ENCODE measurements at regions not wholly inside any gene's neighbourhood (a gene's known extent, or its start where the extent isn't known, plus 50 kb on each side); places are given as distances from the start of the nearest gene placed in this dataset.

DNA sequence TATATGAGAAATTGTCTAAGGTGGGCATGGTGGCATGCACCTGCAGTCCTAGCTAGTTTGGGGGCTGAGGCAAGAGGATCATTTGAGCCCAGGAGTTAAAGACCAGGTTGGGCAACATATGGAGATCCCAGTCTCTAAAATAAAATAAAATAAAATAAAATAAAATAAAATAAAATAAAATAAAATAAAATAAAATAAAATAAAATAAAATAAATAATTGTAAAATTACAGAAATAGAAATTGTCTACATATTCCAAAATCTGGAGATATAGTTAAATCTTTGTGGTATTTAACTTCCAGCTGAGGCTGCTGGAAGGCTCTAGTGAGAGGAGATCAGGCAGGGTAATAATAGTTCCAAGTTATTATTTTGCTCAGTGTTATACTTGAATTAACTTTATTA lies 1432.1 kb upstream of the CDH2 start:
- no peak overlapping the region for H3K4me3 Mint-ChIP-seq
- H3K27ac Mint-ChIP-seq = no peak overlapping the region
- H3K4me1 Mint-ChIP-seq = no peaks in the 10 kb centered on the region
- H3K36me3 Mint-ChIP-seq (ENCODE audit: low read depth) = no peaks in the 10 kb centered on the region
- TF ChIP-seq, protein P1, sequence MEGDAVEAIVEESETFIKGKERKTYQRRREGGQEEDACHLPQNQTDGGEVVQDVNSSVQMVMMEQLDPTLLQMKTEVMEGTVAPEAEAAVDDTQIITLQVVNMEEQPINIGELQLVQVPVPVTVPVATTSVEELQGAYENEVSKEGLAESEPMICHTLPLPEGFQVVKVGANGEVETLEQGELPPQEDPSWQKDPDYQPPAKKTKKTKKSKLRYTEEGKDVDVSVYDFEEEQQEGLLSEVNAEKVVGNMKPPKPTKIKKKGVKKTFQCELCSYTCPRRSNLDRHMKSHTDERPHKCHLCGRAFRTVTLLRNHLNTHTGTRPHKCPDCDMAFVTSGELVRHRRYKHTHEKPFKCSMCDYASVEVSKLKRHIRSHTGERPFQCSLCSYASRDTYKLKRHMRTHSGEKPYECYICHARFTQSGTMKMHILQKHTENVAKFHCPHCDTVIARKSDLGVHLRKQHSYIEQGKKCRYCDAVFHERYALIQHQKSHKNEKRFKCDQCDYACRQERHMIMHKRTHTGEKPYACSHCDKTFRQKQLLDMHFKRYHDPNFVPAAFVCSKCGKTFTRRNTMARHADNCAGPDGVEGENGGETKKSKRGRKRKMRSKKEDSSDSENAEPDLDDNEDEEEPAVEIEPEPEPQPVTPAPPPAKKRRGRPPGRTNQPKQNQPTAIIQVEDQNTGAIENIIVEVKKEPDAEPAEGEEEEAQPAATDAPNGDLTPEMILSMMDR (IDR thresholded peaks at IDR 0.05) = no peak
- intact Hi-C loops (cut with micrococcal nuclease) = no loop called here
- no peaks in the 10 kb centered on the region for H3K27me3 Mint-ChIP-seq
- DNase-seq (no peak), ATAC-seq (ENCODE audit: low read depth) (no peak)
- ChIA-PET POLR2A (no interaction called here), CTCF (no interaction called here)
- H3K9me3 Mint-ChIP-seq = peaks cover 16% of the 10 kb centered on the region

DNA sequence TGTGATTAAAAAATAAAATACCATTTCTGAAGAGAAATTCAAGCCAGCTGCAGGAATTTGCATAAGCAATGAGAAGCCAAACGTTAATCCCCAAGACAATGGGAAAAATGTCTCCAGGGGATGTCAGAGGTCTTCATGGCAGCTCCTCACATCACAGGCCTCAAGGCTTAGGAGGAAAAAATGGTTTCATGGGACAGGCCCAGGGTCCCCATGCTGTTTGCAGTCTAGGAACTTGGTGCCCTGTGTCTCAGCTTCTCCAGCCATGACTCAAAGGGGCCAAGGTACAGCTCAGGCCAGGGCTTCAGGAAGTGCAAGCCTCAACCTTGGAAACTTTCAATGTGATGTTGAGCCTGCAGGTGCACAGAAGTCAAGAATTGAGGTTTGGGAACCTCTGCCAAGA lies 1428.4 kb upstream of the CDH2 start:
- H3K27ac Mint-ChIP-seq = no peak overlapping the region
- peaks cover 16% of the 10 kb centered on the region for H3K9me3 Mint-ChIP-seq
- no peak overlapping the region for H3K4me3 Mint-ChIP-seq

DNA sequence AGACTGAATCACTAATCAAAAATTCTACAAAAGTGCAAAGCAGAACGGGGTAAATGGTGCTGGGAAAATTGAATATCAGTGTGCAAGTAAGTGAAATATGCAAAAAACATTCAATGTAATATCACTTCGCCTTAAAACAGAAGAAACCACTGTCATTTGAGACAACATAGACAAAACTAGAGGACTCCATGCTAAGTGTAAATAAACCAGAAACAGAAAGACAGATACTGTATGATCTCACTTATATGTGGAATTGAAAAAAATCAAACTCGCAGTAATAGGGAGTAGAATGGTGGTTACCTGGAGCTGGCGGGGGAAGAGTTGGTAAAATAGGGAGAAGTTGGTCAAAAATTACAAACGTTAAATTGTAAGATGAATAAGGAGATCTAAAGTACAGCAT lies 1420.0 kb upstream of the CDH2 start:
- Mint-ChIP-seq H3K36me3 (ENCODE audit: low read depth) (no peaks in the 10 kb centered on the region), H3K9me3 (peaks cover 6% of the 10 kb centered on the region), H3K27me3 (no peaks in the 10 kb centered on the region), H3K4me3 (no peak overlapping the region), H3K27ac (no peak overlapping the region), H3K4me1 (no peaks in the 10 kb centered on the region)
- TF ChIP-seq, protein P1 (IDR thresholded peaks at IDR 0.05) = no peak
- DNase-seq (no peak), ATAC-seq (ENCODE audit: low read depth) (no peak)
- intact Hi-C loops (cut with micrococcal nuclease) = no loop called here
- ChIA-PET POLR2A (no interaction called here), CTCF (no interaction called here)

More for the DNA sequence above, 1428.4 kb upstream of the CDH2 start:
- TF ChIP-seq, protein P1 (IDR thresholded peaks at IDR 0.05) = no peak
- ChIA-PET CTCF (no interaction called here), POLR2A (no interaction called here)
- Mint-ChIP-seq H3K27me3 (no peaks in the 10 kb centered on the region), H3K4me1 (no peaks in the 10 kb centered on the region), H3K36me3 (ENCODE audit: low read depth) (no peaks in the 10 kb centered on the region)
- intact Hi-C loops (cut with micrococcal nuclease) = no loop called here
- ATAC-seq (ENCODE audit: low read depth) (no peak), DNase-seq (no peak)

DNA sequence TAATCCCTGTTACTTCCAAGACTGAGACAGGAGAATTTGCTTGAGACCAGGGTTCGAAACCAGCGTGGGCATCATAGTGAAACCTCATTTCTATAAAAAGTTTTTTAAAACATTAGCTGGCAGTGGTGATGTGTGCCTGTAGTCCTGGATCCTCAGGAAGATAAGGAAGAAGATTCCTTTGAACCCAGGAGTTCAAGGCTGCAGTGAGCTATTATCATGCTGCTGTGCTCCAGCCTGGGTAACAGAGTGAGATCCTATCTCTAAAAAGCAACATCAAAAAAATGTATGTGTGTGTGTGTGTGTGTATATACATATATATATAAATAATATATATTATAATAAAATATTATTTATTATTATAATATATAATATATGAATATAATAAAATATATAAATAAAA lies 1417.6 kb upstream of the CDH2 start:
- Mint-ChIP-seq H3K36me3 (ENCODE audit: low read depth) (no peaks in the 10 kb centered on the region), H3K9me3 (peaks cover 5% of the 10 kb centered on the region), H3K27ac (no peak overlapping the region), H3K27me3 (no peaks in the 10 kb centered on the region), H3K4me3 (no peak overlapping the region), H3K4me1 (no peaks in the 10 kb centered on the region)
- ChIA-PET POLR2A (no interaction called here), CTCF (no interaction called here)
- ATAC-seq (ENCODE audit: low read depth) (no peak), DNase-seq (no peak)
- TF ChIP-seq, protein P1 (IDR thresholded peaks at IDR 0.05) = no peak
- intact Hi-C loops (cut with micrococcal nuclease) = no loop called here

DNA sequence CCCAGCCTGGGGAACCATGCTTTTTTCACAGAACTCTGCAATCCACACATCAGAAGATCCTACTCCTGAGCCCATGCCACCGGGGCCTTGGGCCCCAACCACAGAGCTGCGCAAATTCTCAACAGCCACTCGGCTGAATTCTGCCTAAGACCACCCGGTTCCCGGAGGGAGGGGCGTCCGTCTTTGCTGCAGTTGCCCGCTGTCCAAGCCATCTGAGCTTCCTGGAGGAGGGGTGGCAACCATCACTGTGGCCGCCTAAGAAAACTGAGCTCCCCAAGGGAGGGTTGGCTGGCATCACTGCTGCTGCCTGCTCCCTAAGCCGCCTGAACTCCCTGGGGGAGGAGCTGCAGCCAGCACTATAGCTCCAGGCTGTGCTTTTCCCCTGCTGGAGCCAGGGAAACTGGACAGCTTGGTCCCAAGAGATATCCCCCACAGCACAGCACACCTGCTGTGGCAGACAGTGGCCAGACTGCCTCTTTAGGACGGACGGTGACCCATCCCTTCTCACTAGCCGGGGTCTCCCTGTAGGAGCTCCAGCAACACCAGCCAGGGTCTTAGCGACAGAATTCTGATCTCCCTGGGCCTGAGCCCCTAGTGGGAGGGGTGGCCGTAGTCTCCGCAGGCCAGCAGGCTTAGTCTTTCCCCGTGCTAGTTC lies 1411.6 kb upstream of the CDH2 start:
- Mint-ChIP-seq H3K4me1 (no peaks in the 10 kb centered on the region), H3K27ac (no peak overlapping the region), H3K4me3 (no peak overlapping the region), H3K9me3 (peaks cover 2% of the 10 kb centered on the region), H3K36me3 (ENCODE audit: low read depth) (no peaks in the 10 kb centered on the region), H3K27me3 (no peaks in the 10 kb centered on the region)
- POLR2A ChIA-PET = no interaction called here
- DNase-seq = no peak
- no peak for ATAC-seq (ENCODE audit: low read depth)
- CTCF ChIA-PET = no interaction called here
- TF ChIP-seq, protein P1 (IDR thresholded peaks at IDR 0.05) = no peak
- intact Hi-C loops (cut with micrococcal nuclease) = no loop called here
